Left renal pelvis (tissue), 4 donors: ENCODE measurements at regions not wholly inside any gene's neighbourhood (a gene's known extent, or its start where the extent isn't known, plus 50 kb on each side); places are given as distances from the start of the nearest gene placed in this dataset.
"Not testable (repeated sequence)": the region's sequence is repeated elsewhere in the genome, so short reads cannot be mapped to it uniquely, and the experiment has no call there.

ENCODE experiments used
- DNase-seq, 4 donors: peaks; one replicate each; pipeline ENCODE4 v3.0.0-alpha.2; 2013; ENCODE audit warnings: low read depth in 4 of 4, low spot score in 3 of 4

DNA sequence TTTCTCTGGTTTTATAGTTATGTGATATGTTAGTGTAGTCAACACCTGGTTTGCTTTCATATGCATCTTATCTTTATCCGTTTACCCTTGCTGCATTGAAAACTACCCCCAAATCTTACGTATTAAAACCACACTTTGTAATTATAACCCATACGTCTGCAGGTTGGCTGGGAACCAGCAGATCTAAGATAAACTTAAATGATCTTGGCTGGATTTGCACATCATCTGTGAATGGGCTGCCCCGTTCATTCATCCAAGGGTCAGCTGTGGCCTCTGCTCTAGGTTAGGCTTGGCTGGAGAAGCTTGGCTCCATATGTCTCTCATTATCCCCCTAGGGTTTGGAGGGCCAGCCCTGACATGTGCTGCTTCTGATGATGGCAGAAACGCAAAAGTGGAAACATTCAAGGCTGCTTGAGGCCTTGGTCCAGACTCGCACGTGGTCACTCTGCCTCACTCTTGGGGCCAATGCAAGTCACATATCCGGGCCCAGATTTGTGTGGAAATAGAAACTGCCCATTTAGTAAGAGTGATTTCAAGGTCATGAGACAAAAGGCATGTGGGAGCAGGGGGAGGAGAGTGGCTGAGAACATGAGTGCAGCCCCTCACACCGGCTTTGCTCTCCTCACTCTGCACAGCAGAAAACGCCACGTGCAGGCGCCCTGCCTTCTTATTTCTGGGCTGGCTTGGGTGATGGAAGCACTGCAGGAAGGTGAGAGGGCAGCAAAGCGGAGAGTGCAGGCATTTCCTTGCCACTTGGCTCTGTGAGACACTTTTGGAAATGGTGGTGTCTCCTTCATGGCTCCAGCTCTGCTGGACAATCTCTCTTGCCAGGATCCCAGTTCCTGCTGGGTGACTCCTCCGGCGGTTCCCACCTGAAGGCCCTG lies 553.8 kb downstream of the GLRX3 start:
- no peak for DNase-seq

DNA sequence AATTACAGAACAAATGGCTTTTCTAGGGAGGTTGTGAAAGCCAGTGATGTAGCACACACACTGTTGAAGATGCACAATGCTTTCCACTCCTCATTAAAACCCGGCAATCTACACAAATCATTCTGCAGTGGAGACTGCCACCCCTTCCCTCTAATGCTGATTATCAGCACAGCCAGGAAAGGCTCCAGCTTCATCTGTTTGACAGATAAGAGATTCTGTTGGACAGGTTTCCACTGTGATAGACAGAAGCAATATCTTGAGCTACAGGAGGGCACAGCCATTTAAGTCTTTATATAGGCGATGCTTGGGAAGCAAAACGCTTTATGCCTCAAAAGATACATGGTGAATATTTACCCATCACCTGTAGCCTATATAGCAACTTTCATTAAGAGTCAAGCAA lies 555.6 kb downstream of the GLRX3 start:
- DNase-seq = no peak

DNA sequence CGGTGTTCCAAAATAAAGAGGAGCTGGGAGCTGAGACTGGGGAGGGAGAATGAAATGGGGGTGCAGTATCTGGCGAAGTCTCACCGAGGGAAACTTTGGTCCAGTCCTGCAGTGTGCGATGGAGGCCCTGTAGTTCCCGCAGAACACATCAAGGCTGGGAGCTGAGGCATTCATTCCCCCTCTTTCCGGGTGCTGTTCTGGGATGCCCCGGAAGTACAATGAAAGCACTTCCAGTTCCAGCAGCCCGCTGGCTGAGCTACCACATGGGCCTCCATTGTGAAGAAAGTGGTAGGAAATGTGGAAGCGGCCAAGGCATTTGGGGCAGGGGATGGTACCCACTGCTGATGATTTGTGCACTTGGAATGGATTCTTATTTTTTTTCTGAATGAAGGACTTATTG lies 560.7 kb downstream of the GLRX3 start:
- no peak for DNase-seq

DNA sequence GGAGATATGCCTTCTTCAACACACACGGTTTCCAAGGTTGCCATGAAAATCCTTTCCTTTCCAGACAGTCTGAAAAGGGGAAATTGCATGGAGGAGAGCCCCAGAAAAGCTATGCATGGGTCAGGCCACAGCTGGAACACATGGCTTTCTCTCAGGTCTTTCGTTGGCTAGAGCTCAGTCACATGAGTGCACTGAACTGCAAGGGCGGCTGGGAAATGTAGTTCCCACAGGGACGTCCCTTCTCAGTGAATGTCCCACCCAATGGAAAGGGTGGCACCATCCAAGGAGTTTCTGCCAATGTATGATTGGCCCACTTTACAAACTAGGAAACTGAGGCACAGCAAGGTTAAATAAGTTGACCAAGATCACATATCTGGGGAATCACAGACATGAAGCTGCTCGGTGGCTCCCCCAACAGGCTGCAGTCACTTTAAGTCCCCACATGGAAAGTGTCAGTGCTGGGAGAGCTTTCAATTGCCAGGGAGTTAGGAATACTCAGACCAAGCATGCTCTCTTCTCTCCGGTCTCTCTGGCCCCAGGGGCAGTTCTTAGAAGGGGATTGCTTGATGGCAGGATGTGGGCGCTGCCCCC lies 571.3 kb downstream of the GLRX3 start:
- DNase-seq = no peak

DNA sequence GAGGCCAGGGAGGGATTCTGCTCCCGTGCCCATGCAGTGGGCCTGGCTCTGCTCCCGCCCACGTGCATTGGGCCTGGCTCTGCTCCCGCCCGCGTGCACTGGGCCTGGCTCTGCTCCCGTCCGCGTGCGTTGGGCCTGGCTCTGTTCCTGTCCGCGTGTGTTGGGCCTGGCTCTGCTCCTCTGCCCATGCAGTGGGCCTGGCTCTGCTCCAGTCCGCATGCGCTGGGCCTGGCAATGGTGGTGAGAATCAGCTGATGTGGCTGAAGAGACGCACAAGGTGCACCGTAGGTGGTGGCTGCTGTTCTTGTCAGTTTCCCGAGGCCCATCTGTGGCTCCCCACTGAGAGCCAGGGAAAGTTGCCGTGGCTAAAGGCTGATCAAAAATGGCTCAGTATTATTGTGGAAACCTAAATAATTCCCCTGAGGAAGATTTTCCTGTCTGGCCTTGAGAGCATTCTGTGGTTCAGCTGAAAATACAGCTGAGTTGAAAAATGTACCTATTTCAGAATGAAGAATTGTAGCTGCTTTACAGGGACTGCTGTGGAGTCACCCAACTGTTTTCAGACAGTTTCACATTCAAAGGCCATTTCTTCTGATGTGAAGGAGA lies 572.4 kb downstream of the GLRX3 start:
- DNase-seq = no peak

DNA sequence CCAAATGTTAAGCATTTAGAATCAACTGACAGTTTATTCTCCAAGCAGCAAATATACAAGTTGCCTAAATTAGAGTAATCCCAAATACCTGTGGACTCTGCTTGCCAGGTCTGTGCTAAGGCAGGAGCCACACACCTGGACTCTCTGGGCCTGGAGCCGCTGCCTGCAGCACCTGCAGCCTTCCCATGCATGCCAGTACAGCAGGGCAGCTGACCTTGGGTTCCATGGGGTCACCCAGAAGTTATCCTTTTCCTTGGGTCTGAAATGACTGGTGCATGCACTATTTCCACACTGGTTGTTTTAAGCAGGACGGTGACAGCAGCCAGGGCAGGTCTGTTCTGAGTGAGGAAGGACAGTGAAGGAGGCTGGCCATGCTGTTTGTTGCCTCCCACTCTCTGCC lies 573.2 kb downstream of the GLRX3 start:
- DNase-seq = no peak

DNA sequence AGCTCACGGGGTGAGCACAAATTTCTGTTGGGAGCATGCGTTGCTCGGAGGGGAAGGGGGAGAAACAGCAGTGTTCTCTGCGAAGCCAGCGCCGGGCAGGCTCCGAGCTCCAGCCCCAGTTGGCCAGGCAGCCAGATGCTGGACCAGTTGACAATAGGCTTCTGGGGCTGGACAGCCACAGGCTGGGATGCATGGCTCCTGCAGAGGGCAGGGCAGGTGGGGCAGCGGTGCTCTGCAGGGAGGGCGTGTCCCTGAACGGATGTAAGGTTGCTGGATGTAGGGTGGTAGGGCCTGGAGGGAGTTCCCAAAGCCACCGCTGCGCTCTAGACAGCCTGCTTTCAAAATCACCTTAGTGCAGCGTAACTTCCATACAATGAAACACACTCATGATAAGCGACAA lies 574.9 kb downstream of the GLRX3 start:
- no peak for DNase-seq

DNA sequence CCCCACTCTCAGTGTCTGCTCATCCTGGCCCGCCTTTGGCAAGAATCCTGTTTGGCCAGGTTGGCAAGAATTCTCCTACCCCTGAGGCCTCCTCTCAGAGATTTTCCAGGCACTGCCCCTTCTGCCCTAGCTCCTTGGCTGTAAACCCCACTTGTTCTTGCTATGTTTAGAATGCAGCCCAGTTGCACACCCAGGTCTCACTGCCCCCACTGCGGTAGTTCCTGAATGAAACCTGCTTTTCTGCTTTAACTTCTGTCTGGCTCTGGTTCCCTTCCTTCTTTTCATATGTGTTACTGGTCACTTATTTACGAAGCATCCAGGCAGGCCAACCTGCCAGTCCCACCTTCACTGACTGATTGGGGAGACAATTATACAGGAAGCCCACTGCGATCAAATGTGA lies 576.9 kb downstream of the GLRX3 start:
- peak in 1 of 4 donors; percentile 5 for DNase-seq

DNA sequence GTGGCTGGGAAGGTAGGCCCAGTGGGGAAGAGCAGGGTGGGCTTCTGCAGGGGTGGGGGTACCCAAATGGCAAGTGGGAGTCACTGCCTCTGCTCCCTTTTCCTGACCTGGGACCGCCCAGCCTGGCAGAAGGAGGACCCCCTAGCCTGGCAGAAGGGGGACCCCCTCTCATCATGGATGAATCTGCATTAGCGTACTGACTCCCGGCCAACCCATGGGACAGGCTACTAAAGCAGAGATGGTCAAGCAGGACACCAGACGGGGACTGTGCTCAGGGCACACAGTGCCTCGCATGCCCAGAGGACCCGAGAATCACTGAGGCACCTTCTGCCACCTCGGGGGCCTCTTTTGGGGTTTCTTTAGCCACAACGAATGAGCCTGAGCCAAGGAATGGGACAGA lies 577.5 kb downstream of the GLRX3 start:
- DNase-seq = no peak

DNA sequence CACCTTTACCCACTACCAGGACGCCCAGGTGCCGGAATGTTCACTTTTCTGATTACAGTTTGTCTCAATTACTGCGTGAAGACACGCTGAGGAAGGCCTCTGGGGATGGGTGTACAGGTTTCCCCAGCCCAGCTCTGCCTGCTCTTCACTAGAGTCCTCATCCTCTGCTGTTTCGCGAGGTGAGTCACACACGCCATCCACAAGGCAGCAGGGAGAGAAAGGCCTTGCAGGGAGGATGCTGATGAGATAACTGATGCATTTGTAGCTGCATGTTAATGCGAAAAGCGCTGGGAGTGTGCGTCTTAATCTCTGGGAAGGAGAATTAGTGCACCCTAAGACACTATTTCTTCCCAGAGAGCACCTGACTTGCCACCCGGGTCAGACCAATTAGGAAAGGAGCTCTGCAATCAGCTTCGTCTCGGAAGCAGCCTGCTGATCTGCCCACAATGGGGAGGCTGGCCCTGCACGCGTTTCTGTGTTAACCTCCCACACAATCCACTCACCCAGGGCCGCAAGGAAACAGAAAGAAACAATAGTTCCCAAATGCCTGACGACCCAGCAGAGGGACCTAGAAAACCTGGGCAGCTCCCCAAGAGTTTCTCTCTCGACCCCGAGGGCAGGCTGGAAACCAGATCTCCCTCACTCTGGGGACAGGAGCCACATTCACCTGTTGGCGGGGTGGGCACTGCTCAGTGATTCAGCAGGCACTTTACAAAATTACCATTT lies 578.7 kb downstream of the GLRX3 start:
- no peak for DNase-seq

DNA sequence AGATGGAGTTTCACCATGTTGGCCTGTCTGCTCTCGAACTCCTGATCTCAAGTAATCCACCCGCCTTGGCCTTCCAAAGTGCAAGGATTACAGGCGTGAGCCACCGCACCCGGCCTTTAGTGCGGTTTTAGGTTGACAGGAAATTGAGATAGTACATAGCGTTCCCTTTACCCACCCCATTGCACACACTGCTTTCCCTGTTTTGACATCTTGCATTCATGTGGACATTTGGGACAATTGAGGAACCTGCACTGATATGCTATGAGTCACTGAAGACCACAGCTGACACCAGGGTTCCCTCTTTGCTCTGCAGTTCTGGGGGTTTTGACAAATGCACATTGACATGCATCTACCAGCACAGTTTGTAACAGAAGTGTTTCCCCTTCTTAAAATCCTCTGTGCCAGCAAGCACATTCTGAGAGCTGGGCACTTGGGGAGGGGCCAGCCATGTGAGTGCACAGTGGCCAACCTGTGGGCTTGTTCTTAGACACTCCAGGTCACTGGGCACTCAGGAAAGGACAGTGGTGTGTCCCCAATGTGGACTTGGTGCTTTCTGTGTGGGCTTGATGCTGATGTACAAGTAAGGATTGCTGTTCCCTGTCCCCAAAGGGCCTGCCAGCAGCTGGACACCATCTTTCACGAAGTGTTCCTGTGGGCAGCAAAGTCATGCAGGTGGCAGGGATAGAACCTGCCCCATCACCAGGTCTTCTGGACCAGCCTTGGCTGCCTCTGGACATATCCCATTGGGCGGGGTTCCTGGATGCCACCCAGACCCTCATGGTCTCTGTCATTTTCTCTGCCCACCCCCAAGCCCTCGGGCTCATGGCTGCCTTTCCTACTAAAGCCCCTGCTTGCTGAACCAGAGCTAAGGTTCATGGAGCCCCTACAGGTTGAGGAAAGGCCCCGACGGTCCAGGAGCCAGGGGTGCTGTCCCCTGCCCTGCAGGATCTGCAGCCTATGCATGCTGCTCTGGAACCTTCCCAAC lies 579.8 kb downstream of the GLRX3 start:
- DNase-seq = no peak

DNA sequence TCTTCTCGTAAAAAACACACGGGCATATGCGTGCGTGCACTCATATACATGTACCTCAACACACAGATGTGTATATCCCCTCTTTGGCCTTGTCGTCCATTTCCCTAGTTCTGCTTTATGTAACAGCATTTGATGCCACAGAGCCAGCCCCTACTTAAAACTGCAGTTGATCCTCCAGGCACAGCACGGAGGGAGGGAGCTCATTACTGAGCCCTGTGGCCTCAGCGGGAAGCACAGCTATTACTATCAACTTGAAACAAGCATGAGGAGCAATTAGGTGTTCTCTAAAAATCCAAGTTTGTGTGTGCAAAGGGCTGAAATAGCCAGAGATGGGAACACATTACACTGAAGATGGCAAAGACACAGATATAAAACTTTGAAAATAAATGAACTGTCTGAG lies 580.9 kb downstream of the GLRX3 start:
- no peak for DNase-seq

DNA sequence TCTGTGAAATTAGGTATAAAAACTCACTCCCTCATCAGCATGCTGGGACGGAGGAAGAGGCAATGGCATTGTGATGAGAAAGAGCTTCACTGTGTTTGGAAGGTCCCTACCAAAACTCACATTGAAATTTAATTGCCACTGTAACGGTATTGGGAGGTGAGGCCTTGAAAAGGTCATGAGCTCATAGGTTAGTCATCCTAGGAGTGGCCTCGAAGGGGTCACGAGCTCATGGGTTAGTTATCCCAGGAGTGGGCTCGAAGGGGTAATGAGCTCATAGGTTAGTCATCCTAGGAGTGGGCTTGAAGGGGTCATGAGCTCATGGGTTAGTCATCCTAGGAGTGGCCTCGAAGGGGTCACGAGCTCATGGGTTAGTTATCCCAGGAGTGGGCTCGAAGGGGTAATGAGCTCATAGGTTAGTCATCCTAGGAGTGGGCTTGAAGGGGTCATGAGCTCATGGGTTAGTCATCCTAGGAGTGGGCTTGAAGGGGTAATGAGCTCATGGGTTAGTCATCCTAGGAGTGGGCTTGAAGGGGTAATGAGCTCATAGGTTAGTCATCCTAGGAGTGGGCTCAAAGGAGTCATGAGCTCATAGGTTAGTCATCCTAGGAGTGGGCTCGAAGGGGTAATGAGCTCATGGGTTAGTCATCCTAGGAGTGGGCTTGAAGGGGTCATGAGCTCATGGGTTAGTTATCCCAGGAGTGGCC lies 582.7 kb downstream of the GLRX3 start:
- DNase-seq = not testable (repeated sequence)

DNA sequence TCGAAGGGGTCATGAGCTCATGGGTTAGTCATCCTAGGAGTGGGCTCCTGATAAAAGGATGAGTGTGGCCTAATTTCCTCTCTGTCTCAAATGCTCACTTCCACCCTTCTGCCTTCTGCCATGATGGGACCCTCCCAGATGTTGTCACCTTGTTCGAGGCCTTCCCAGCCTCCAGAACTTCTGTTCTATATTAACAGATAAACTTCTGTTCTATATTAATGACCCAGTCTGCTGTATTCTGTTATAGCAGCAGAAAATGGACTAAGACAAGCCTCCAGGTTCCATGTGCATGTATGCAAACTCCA lies 583.2 kb downstream of the GLRX3 start:
- DNase-seq = no peak

DNA sequence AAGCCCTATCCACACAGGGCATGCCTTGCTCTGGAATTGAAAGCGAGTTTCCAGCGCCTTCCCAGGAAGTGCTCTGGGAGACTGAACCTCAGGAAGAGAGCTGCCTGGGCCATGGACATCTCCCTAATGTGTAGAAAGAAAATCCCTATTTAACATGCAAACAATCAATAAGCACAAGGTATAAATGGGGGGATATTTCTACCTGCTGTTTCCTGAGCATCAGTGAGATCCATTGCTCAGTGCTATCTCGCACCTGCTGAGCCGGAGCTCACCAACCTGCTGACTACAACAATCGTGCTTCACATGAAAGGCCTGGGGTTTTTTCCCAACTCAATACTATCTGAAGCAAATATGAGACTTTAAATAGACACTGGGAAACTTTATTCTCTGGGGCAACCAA lies 584.0 kb downstream of the GLRX3 start:
- DNase-seq = no peak

DNA sequence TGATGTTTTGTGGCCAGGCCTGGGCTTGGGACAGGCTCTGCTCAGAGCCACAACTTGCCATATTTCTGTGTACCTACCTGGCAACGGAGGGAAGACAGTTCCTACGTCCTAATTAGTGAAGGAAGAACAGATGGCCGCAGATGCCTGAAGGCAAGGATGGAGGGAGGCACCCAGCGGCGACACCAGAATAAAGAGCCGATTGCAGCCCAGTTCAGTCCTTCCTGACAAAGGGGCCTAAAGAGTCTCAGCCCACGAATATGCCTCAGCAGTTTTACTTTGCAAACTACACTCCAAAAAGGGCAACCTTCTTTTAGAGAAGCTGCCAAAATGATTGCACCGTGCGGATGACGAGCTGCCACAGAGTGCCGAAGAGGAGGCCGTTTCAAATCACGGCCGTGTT lies 585.8 kb downstream of the GLRX3 start:
- DNase-seq = no peak

DNA sequence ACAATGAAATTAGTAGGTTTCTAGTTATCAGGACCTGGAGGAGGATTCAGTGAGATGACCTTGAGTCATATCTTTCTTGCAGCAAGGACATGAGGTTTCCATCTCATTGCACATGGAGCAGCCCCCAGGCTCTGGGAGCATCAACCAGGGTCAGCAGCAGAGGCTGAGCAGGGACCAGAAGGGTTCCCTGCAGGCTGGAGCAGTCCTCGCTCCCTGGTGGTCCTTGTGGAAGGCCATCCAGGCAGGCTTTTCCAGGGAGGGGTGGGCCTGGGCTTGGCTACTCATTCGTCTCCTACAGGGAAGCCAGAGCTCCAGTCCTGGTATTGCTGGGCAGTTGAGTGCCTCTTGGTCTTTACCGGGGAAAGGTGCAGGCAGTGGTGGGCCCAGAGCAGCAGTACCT lies 587.5 kb downstream of the GLRX3 start:
- no peak for DNase-seq

DNA sequence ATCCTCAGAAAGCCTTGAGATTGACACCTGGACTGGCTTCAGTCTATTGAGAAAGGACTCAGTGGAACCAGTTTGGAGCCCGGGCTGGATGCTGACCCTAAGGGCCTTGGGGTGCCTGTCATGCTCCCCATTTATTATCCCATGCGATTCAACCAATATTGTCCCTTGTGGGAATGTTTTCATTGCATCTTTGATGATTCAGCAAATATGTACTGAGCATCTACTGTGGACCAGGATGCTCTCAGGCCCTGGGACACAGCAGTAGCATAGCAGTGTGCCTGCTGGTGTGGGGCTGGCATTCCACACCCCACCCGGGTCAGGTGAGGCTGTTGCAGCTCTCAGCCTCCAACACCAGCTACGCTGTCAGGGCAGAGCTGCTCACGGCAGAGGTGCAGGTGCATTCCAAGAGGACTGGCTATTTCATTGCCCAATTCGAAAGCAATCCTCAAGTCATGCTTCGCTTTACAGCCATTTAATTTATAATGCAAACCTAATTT lies 586.0 kb downstream of the TCERG1L start:
- DNase-seq = no peak

DNA sequence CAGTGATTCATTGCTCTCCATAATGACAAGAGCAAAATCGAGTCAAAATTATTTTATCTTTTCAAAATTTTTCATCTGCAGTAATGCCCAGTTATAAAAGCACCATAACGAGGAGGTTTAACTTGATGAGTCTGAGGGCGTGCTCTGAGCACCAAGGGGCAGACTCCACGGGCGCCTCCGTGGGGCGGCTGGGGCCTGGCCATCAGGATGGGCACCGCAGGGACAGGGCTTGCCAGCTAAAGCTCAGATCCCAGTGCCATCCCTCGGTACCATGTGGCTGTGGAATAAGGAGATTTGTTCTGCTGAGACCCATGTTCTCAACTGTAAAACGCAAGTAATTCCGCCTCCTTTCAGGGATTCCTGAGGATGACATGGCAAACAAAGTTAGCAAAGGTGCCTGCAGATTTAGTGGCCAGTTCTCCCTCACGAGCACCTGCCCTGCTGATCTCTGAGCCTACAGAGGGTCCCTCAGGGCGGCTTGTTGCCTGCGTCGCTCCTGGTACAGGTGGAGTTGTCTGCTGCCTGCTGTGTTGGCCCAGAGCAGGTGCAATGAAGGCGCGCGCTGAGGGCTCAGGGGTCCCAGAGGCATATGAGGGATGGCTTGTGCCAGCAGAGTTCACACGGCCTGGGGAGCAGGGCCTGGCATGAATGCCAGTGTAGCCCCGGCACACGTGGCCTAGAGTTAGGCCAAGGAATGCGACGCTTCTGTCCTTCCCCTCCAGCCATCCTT lies 584.4 kb downstream of the TCERG1L start:
- no peak for DNase-seq
